ENCODE measurements at regions not wholly inside any gene's neighbourhood (a gene's known extent, or its start where the extent isn't known, plus 50 kb on each side); places are given as distances from the start of the nearest gene placed in this dataset.
"Not testable (repeated sequence)": the region's sequence is repeated elsewhere in the genome, so short reads cannot be mapped to it uniquely, and the experiment has no call there.

DNA sequence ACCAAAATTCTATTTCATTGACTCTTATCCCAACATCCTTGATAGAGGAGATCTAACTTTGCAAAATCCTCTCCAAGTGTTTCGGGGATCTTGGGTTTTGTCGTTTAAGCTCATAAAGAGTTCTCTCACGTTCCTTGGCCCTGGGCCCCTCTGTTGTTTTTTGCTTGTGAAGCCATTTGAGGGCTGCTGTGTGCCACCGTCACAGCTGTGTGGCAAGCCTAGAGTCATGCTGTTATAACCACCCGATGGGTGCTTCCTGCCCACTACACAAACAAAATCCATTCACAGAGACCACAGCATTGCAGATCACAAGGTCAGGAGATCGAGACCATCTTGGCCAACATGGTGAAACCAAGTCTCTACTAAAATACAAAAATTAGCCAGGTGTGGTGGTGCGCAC lies 154.1 kb downstream of the ADSS2 start:
- Histone ChIP-seq H2BK120ac (ENCODE audit: low read depth, low read length) (no peak overlapping the region), H3K4me2 (ENCODE audit: insufficient read depth, low read length, poor library complexity, severe bottlenecking) (no peak overlapping the region), H3K9ac (ENCODE audit: low read depth, low read length, poor library complexity) (no peak overlapping the region), H3K4me3 (ENCODE audit: low read length in 2 of 2) (no peak overlapping the region), H2BK12ac (ENCODE audit: low read length) (no peak overlapping the region), H3K36me3 (replicated peaks in 1 of 2; ENCODE audit: control insufficient read depth in 2 of 2, insufficient read depth in 2 of 2, low read length in 2 of 2) (no peaks in the 10 kb centered on the region), H3K4ac (ENCODE audit: low read length) (no peak overlapping the region), H2AFZ (ENCODE audit: low read length) (no peak overlapping the region), H3K23ac (ENCODE audit: low read depth, low read length, poor library complexity) (no peak overlapping the region), H2AK5ac (ENCODE audit: low read depth, low read length) (no peak overlapping the region), H3K14ac (ENCODE audit: low read length) (no peak overlapping the region), H4K8ac (ENCODE audit: low read depth, low read length) (no peak overlapping the region), H3K4me1 (ENCODE audit: control insufficient read depth in 2 of 2, insufficient read depth in 1 of 2, low read depth in 1 of 2, low read length in 2 of 2) (peaks cover 3% of the 10 kb centered on the region in 2 donors), H4K91ac (ENCODE audit: low read depth, low read length, poor library complexity) (no peak overlapping the region), H3K79me1 (ENCODE audit: low read depth, low read length) (no peaks in the 10 kb centered on the region), H3K27me3 (ENCODE audit: control insufficient read depth in 3 of 3, insufficient read depth in 3 of 3, low read depth in 1 of 3, low read length in 3 of 3) (no peaks in the 10 kb centered on the region), H3K9me3 (replicated peaks in 1 of 2; ENCODE audit: control insufficient read depth in 2 of 2, insufficient read depth in 1 of 2, low read depth in 1 of 2, low read length in 2 of 2) (no peaks in the 10 kb centered on the region), H2BK15ac (ENCODE audit: low read length) (no peak overlapping the region), H3K27ac (replicated peaks; ENCODE audit: low read length) (no peak overlapping the region), H3K18ac (ENCODE audit: low read length) (no peak overlapping the region), H2BK5ac (ENCODE audit: low read length) (no peak overlapping the region)
- DNase-seq (ENCODE audit: low spot score): no peak
- no CpG with 5 or more reads among the region's 7 CpGs for WGBS, 2 donors (ENCODE audit: extremely low coverage in 2 of 2, insufficient read length in 2 of 2, insufficient replicate concordance in 1 of 2)

DNA sequence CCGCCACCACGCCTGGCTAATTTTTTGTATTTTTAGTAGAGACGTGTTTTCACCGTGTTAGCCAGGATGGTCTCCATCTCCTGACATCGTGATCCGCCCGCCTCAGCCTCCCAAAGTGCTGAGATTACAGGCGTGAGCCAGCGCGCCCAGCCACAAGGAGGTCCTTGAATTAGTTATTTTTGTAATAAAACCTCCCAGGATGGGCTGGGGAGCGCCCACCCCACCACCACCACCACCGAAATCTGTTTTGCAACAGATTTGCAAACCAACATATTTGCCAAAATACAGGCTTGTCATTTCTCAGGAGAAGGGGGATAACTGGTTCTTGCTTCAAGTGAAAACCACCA lies 151.7 kb downstream of the ADSS2 start:
- DNase-seq (ENCODE audit: low spot score); H3K79me1 ChIP-seq (ENCODE audit: low read depth, low read length); H2BK5ac ChIP-seq (ENCODE audit: low read length); H4K91ac ChIP-seq (ENCODE audit: low read depth, low read length, poor library complexity); H3K23ac ChIP-seq (ENCODE audit: low read depth, low read length, poor library complexity); H3K18ac ChIP-seq (ENCODE audit: low read length); H2BK15ac ChIP-seq (ENCODE audit: low read length); H3K27ac ChIP-seq (replicated peaks; ENCODE audit: low read length); H3K9ac ChIP-seq (ENCODE audit: low read depth, low read length, poor library complexity); H3K36me3 ChIP-seq (replicated peaks in 1 of 2; ENCODE audit: control insufficient read depth in 2 of 2, insufficient read depth in 2 of 2, low read length in 2 of 2); H3K9me3 ChIP-seq (replicated peaks in 1 of 2; ENCODE audit: control insufficient read depth in 2 of 2, insufficient read depth in 1 of 2, low read depth in 1 of 2, low read length in 2 of 2); H2AK5ac ChIP-seq (ENCODE audit: low read depth, low read length); H2AFZ ChIP-seq (ENCODE audit: low read length); H3K4me3 ChIP-seq (ENCODE audit: low read length in 2 of 2); H4K8ac ChIP-seq (ENCODE audit: low read depth, low read length); H2BK120ac ChIP-seq (ENCODE audit: low read depth, low read length); H3K4ac ChIP-seq (ENCODE audit: low read length); H3K4me1 ChIP-seq (ENCODE audit: control insufficient read depth in 2 of 2, insufficient read depth in 1 of 2, low read depth in 1 of 2, low read length in 2 of 2); H2BK12ac ChIP-seq (ENCODE audit: low read length); H3K14ac ChIP-seq (ENCODE audit: low read length); H3K27me3 ChIP-seq (ENCODE audit: control insufficient read depth in 3 of 3, insufficient read depth in 3 of 3, low read depth in 1 of 3, low read length in 3 of 3); H3K4me2 ChIP-seq (ENCODE audit: insufficient read depth, low read length, poor library complexity, severe bottlenecking): not testable (repeated sequence)
- no CpG with 5 or more reads among the region's 12 CpGs for WGBS, 2 donors (ENCODE audit: extremely low coverage in 2 of 2, insufficient read length in 2 of 2, insufficient replicate concordance in 1 of 2)

DNA sequence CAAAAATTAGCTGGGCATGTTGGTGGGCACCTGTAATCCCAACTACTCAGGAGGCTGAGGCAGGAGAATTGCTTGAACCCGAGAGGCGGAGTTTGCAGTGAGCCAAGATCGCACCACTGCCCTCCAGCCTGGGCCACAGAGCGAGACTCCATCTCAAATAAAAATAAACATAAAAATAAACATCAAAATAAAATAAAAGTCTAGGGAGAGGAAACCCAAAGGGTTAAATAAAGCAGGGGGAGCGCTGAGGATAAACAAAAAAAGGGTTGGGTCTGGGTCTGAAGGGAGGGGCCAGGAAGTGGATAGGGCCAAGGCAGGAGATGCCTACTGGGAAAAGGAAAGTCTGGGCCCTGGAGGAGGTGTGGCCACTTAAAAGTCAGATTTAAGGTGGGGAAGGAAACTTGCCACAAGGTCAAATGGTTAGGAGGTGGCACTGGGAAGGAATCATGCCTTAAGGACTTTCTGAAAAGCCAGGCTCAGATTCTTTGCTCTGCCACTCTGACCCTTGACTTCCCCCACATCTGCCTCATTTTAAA lies 150.0 kb downstream of the ADSS2 start:
- no peak overlapping the region for H3K4me2 ChIP-seq (ENCODE audit: insufficient read depth, low read length, poor library complexity, severe bottlenecking)
- no peak overlapping the region for H3K4me3 ChIP-seq (ENCODE audit: low read length in 2 of 2)
- no peak overlapping the region for H2AFZ ChIP-seq (ENCODE audit: low read length)
- H2BK15ac ChIP-seq (ENCODE audit: low read length): no peak overlapping the region
- H3K4ac ChIP-seq (ENCODE audit: low read length): no peak overlapping the region
- no peak overlapping the region for H2BK120ac ChIP-seq (ENCODE audit: low read depth, low read length)
- no peak for DNase-seq (ENCODE audit: low spot score)
- H3K36me3 ChIP-seq (replicated peaks in 1 of 2; ENCODE audit: control insufficient read depth in 2 of 2, insufficient read depth in 2 of 2, low read length in 2 of 2): no peaks in the 10 kb centered on the region
- no peak overlapping the region for H3K14ac ChIP-seq (ENCODE audit: low read length)
- peaks cover 3 to 7% of the 10 kb centered on the region in 2 donors for H3K4me1 ChIP-seq (ENCODE audit: control insufficient read depth in 2 of 2, insufficient read depth in 1 of 2, low read depth in 1 of 2, low read length in 2 of 2)
- no peak overlapping the region for H3K23ac ChIP-seq (ENCODE audit: low read depth, low read length, poor library complexity)
- no peak overlapping the region for H3K18ac ChIP-seq (ENCODE audit: low read length)
- no CpG with 5 or more reads among the region's 5 CpGs for WGBS, 2 donors (ENCODE audit: extremely low coverage in 2 of 2, insufficient read length in 2 of 2, insufficient replicate concordance in 1 of 2)
- no peaks in the 10 kb centered on the region for H3K79me1 ChIP-seq (ENCODE audit: low read depth, low read length)
- no peak overlapping the region for H4K91ac ChIP-seq (ENCODE audit: low read depth, low read length, poor library complexity)
- H3K9ac ChIP-seq (ENCODE audit: low read depth, low read length, poor library complexity): no peak overlapping the region
- H2BK5ac ChIP-seq (ENCODE audit: low read length): no peak overlapping the region
- no peak overlapping the region for H3K27ac ChIP-seq (replicated peaks; ENCODE audit: low read length)
- peaks cover 3 to 20% of the 10 kb centered on the region in 2 donors for H3K9me3 ChIP-seq (replicated peaks in 1 of 2; ENCODE audit: control insufficient read depth in 2 of 2, insufficient read depth in 1 of 2, low read depth in 1 of 2, low read length in 2 of 2)
- H3K27me3 ChIP-seq (ENCODE audit: control insufficient read depth in 3 of 3, insufficient read depth in 3 of 3, low read depth in 1 of 3, low read length in 3 of 3): no peaks in the 10 kb centered on the region
- no peak overlapping the region for H2BK12ac ChIP-seq (ENCODE audit: low read length)
- no peak overlapping the region for H2AK5ac ChIP-seq (ENCODE audit: low read depth, low read length)
- H4K8ac ChIP-seq (ENCODE audit: low read depth, low read length): no peak overlapping the region

DNA sequence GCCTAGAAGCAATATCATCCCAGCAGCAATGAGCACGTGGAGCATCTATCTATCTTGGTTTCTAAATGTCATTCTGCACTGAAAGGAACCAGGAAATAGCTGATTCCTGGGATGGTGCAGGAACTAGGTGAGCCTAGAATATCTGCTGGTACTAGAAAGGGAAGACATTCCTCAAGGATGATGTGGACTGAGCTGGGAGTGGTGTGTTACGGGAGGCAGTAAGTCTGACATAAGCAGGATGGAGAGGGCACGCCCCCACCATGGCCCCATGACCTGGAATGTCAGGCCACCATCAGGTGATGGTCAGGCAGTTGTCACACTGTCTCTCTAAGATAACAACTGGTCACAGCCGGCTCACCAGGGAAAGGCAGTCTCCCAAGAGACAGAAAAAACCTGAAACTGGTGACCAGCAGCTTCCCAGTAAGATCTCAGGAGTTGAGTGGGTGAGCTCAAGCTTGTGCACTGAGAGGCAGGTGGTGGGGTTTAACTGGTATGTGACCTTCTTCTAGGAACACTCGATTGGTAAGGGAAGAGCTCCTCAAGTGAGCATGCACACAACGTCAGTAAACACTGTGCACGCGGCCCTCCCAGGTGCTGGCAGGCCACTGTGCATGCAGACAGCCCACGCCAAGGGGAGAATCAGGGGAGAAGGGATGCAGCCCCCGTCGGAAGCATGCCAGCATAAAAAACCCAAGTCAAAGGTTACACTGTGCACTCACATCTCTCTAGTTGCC lies 148.7 kb downstream of the ADSS2 start:
- no CpG with 5 or more reads among the region's 11 CpGs for WGBS, 2 donors (ENCODE audit: extremely low coverage in 2 of 2, insufficient read length in 2 of 2, insufficient replicate concordance in 1 of 2)
- no peak overlapping the region for H3K27ac ChIP-seq (replicated peaks; ENCODE audit: low read length)
- no peak overlapping the region for H4K91ac ChIP-seq (ENCODE audit: low read depth, low read length, poor library complexity)
- H2AK5ac ChIP-seq (ENCODE audit: low read depth, low read length): no peak overlapping the region
- no peak overlapping the region for H3K4me3 ChIP-seq (ENCODE audit: low read length in 2 of 2)
- H3K23ac ChIP-seq (ENCODE audit: low read depth, low read length, poor library complexity): no peak overlapping the region
- no peak overlapping the region for H2BK5ac ChIP-seq (ENCODE audit: low read length)
- peak overlapping the region; percentile 68 for H2BK12ac ChIP-seq (ENCODE audit: low read length)
- H2BK120ac ChIP-seq (ENCODE audit: low read depth, low read length): no peak overlapping the region
- no peak overlapping the region for H2AFZ ChIP-seq (ENCODE audit: low read length)
- no peaks in the 10 kb centered on the region for H3K36me3 ChIP-seq (replicated peaks in 1 of 2; ENCODE audit: control insufficient read depth in 2 of 2, insufficient read depth in 2 of 2, low read length in 2 of 2)
- peak overlapping the region; percentile 3 for H3K18ac ChIP-seq (ENCODE audit: low read length)
- H3K79me1 ChIP-seq (ENCODE audit: low read depth, low read length): no peaks in the 10 kb centered on the region
- H3K14ac ChIP-seq (ENCODE audit: low read length): no peak overlapping the region
- no peaks in the 10 kb centered on the region for H3K27me3 ChIP-seq (ENCODE audit: control insufficient read depth in 3 of 3, insufficient read depth in 3 of 3, low read depth in 1 of 3, low read length in 3 of 3)
- no peak overlapping the region for H2BK15ac ChIP-seq (ENCODE audit: low read length)
- H3K9ac ChIP-seq (ENCODE audit: low read depth, low read length, poor library complexity): no peak overlapping the region
- H3K4me1 ChIP-seq (ENCODE audit: control insufficient read depth in 2 of 2, insufficient read depth in 1 of 2, low read depth in 1 of 2, low read length in 2 of 2): peaks cover 3 to 7% of the 10 kb centered on the region in 2 donors
- no peak overlapping the region for H3K4me2 ChIP-seq (ENCODE audit: insufficient read depth, low read length, poor library complexity, severe bottlenecking)
- H3K4ac ChIP-seq (ENCODE audit: low read length): no peak overlapping the region
- no peak for DNase-seq (ENCODE audit: low spot score)
- H4K8ac ChIP-seq (ENCODE audit: low read depth, low read length): no peak overlapping the region
- peaks cover 6 to 30% of the 10 kb centered on the region in 2 donors for H3K9me3 ChIP-seq (replicated peaks in 1 of 2; ENCODE audit: control insufficient read depth in 2 of 2, insufficient read depth in 1 of 2, low read depth in 1 of 2, low read length in 2 of 2)
